ENCODE measurements at regions not wholly inside any gene's neighbourhood (a gene's known extent, or its start where the extent isn't known, plus 50 kb on each side); places are given as distances from the start of the nearest gene placed in this dataset.

GRCh38 chr4:177769155-177769554, 326.9 kb upstream of the AGA start:
- TF ChIP-seq, protein P1, sequence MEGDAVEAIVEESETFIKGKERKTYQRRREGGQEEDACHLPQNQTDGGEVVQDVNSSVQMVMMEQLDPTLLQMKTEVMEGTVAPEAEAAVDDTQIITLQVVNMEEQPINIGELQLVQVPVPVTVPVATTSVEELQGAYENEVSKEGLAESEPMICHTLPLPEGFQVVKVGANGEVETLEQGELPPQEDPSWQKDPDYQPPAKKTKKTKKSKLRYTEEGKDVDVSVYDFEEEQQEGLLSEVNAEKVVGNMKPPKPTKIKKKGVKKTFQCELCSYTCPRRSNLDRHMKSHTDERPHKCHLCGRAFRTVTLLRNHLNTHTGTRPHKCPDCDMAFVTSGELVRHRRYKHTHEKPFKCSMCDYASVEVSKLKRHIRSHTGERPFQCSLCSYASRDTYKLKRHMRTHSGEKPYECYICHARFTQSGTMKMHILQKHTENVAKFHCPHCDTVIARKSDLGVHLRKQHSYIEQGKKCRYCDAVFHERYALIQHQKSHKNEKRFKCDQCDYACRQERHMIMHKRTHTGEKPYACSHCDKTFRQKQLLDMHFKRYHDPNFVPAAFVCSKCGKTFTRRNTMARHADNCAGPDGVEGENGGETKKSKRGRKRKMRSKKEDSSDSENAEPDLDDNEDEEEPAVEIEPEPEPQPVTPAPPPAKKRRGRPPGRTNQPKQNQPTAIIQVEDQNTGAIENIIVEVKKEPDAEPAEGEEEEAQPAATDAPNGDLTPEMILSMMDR (IDR thresholded peaks at IDR 0.05; ENCODE audit: insufficient read depth, low read length): no peak
- no peak for DNase-seq (ENCODE audit: low read depth)
- H3K4me3 ChIP-seq (ENCODE audit: low read depth, low read length): no peak overlapping the region

- no peak for DNase-seq (ENCODE audit: low read depth)
- TF ChIP-seq, protein P1 (IDR thresholded peaks at IDR 0.05; ENCODE audit: insufficient read depth, low read length): no peak
These were observed 328.5 kb upstream of the AGA start for GRCh38 chr4:177770776-177771175.

GRCh38 chr4:177771645-177772044, 329.4 kb upstream of the AGA start:
- no peak for DNase-seq (ENCODE audit: low read depth)
- H3K4me3 ChIP-seq (ENCODE audit: low read depth, low read length): no peak overlapping the region
- TF ChIP-seq, protein P1 (IDR thresholded peaks at IDR 0.05; ENCODE audit: insufficient read depth, low read length): no peak

More at GRCh38 chr4:177770776-177771175, 328.5 kb upstream of the AGA start:
- no peak overlapping the region for H3K4me3 ChIP-seq (ENCODE audit: low read depth, low read length)

GRCh38 chr4:177778623-177779022, 336.4 kb upstream of the AGA start:
- TF ChIP-seq, protein P1 (IDR thresholded peaks at IDR 0.05; ENCODE audit: insufficient read depth, low read length): no peak
- DNase-seq (ENCODE audit: low read depth): no peak
- no peak overlapping the region for H3K4me3 ChIP-seq (ENCODE audit: low read depth, low read length)

DNA sequence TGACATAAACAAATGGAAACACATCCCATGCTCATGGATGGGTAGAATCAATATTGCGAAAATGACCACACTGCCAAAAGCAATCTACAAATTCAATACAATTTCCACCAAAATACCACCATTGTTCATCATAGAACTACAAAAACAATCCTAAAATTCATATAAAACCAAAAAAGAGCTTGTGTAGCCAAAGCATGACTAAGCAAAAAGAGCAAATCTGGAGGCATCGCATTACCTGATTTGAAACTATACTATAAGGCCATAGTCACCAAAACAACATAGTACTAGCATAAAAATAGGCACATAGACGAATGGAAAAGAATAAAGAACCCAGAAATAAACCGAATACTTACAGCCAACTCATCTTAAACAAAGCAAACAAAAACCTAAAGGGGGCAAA, 342.8 kb upstream of the AGA start:
- TF ChIP-seq, protein P1 (IDR thresholded peaks at IDR 0.05; ENCODE audit: insufficient read depth, low read length): no peak
- no peak for DNase-seq (ENCODE audit: low read depth)

DNA sequence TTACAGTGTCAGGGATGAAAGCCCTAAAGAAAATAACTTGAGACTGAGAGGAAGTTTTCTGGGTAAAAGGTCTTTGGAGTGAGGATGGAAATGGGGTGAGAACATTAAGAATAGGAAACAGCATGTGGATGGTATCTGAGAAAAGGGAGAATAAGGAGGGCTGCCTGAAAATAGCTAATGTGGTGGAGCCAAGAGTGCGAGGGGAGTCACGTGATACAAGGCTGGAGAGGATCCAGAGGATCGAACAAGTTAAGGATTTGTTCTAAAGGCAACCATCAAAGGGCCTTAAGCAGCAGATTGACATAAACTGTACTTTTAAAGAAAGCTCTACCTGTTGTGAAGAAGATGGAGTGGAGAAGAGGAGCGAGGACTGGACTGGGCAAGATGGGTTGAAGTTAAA, 347.4 kb upstream of the AGA start:
- TF ChIP-seq, protein P1 (IDR thresholded peaks at IDR 0.05; ENCODE audit: insufficient read depth, low read length): no peak
- DNase-seq (ENCODE audit: low read depth): no peak
- no peak overlapping the region for H3K4me3 ChIP-seq (ENCODE audit: low read depth, low read length)

More for the DNA sequence above, 342.8 kb upstream of the AGA start:
- H3K4me3 ChIP-seq (ENCODE audit: low read depth, low read length): no peak overlapping the region

GRCh38 chr4:177791188-177791587, 349.0 kb upstream of the AGA start:
- no peak overlapping the region for H3K4me3 ChIP-seq (ENCODE audit: low read depth, low read length)
- DNase-seq (ENCODE audit: low read depth): no peak

More at GRCh38 chr4:177791188-177791587, 349.0 kb upstream of the AGA start:
- TF ChIP-seq, protein P1 (IDR thresholded peaks at IDR 0.05; ENCODE audit: insufficient read depth, low read length): no peak
